ENCODE measurements at regions not wholly inside any gene's neighbourhood (a gene's known extent, or its start where the extent isn't known, plus 50 kb on each side); places are given as distances from the start of the nearest gene placed in this dataset.

- TF ChIP-seq CTCF (conservative IDR thresholded peaks at IDR 0.05) = no peak
- no peak overlapping the region for H3K27ac ChIP-seq
These were observed 355.9 kb upstream of the TMEM229A start for GRCh38 chr7:124388751-124389150.

GRCh38 chr7:124387056-124387455 is 354.2 kb upstream of the TMEM229A start:
- no peak overlapping the region for H3K27ac ChIP-seq
- TF ChIP-seq CTCF (conservative IDR thresholded peaks at IDR 0.05) = no peak

- TF ChIP-seq CTCF (conservative IDR thresholded peaks at IDR 0.05) = no peak
These were observed 346.4 kb upstream of the TMEM229A start for GRCh38 chr7:124379296-124379695.

GRCh38 chr7:124376111-124376510 is 343.2 kb upstream of the TMEM229A start:
- no peak for TF ChIP-seq CTCF (conservative IDR thresholded peaks at IDR 0.05)
- H3K27ac ChIP-seq = no peak overlapping the region

More at GRCh38 chr7:124379296-124379695, 346.4 kb upstream of the TMEM229A start:
- H3K27ac ChIP-seq = no peak overlapping the region

- H3K27ac ChIP-seq = no peak overlapping the region
- no peak for TF ChIP-seq CTCF (conservative IDR thresholded peaks at IDR 0.05)
These were observed 342.5 kb upstream of the TMEM229A start for GRCh38 chr7:124375391-124375790.

- TF ChIP-seq CTCF (conservative IDR thresholded peaks at IDR 0.05) = no peak
- no peak overlapping the region for H3K27ac ChIP-seq
These were observed 336.4 kb upstream of the TMEM229A start for GRCh38 chr7:124369310-124369709.

- H3K27ac ChIP-seq = no peak overlapping the region
- TF ChIP-seq CTCF (conservative IDR thresholded peaks at IDR 0.05) = no peak
These were observed 333.3 kb upstream of the TMEM229A start for GRCh38 chr7:124366118-124366517.

GRCh38 chr7:124364283-124364682 is 331.4 kb upstream of the TMEM229A start:
- no peak overlapping the region for H3K27ac ChIP-seq
- no peak for TF ChIP-seq CTCF (conservative IDR thresholded peaks at IDR 0.05)
